RPMI7951 (cell line): ENCODE measurements at regions not wholly inside any gene's neighbourhood (a gene's known extent, or its start where the extent isn't known, plus 50 kb on each side); places are given as distances from the start of the nearest gene placed in this dataset.
"Not testable (repeated sequence)": the region's sequence is repeated elsewhere in the genome, so short reads cannot be mapped to it uniquely, and the experiment has no call there.

Experiments used
- DNase-seq: peaks from one replicate; pipeline ENCODE4 v3.0.0-alpha.2; 2012; ENCODE audit warnings: low read depth

GRCh38 chr18:10119991-10120390 lies 206.2 kb downstream of the VAPA start:
- DNase-seq: no peak

- no peak for DNase-seq
Measured at GRCh38 chr18:10120622-10121021, 206.8 kb downstream of the VAPA start.

GRCh38 chr18:10121028-10121427 lies 207.2 kb downstream of the VAPA start:
- DNase-seq: no peak

- peak; percentile 94 for DNase-seq
Measured at GRCh38 chr18:10121786-10122515, 208.1 kb downstream of the VAPA start.

- peak; percentile 62 for DNase-seq
Measured at GRCh38 chr18:10122988-10123950, 209.5 kb downstream of the VAPA start.

GRCh38 chr18:10124071-10124470 lies 210.3 kb downstream of the VAPA start:
- no peak for DNase-seq

GRCh38 chr18:10124557-10124956 lies 210.7 kb downstream of the VAPA start:
- no peak for DNase-seq

- no peak for DNase-seq
Measured at GRCh38 chr18:10124967-10125366, 211.2 kb downstream of the VAPA start.

- DNase-seq: no peak
Measured at GRCh38 chr18:10127729-10128128, 213.9 kb downstream of the VAPA start.

GRCh38 chr18:10128921-10129501 lies 215.2 kb downstream of the VAPA start:
- no peak for DNase-seq

GRCh38 chr18:10130606-10131005 lies 216.8 kb downstream of the VAPA start:
- no peak for DNase-seq

- DNase-seq: no peak
Measured at GRCh38 chr18:10131081-10131459, 217.3 kb downstream of the VAPA start.

- no peak for DNase-seq
Measured at GRCh38 chr18:10131460-10132395, 217.9 kb downstream of the VAPA start.

- DNase-seq: no peak
Measured at GRCh38 chr18:10133516-10133915, 219.7 kb downstream of the VAPA start.

- DNase-seq: no peak
Measured at GRCh38 chr18:10134204-10134603, 220.4 kb downstream of the VAPA start.

- DNase-seq: not testable (repeated sequence)
Measured at GRCh38 chr18:10134749-10135148, 220.9 kb downstream of the VAPA start.

- peak; percentile 38 for DNase-seq
Measured at GRCh38 chr18:10135302-10135926, 221.6 kb downstream of the VAPA start.

GRCh38 chr18:10138719-10139118 lies 224.9 kb downstream of the VAPA start:
- DNase-seq: no peak

- peak; percentile 81 for DNase-seq
Measured at GRCh38 chr18:10139783-10140410, 226.1 kb downstream of the VAPA start.
